DMS153 (cell line): ENCODE measurements at regions not wholly inside any gene's neighbourhood (a gene's known extent, or its start where the extent isn't known, plus 50 kb on each side); places are given as distances from the start of the nearest gene placed in this dataset.

Experiments
- DNase-seq: peaks from one replicate; lab custom pipeline; 2025; lab: John Stamatoyannopoulos, UW

GRCh38 chr5:66472010-66472409, 124.2 kb upstream of the MAST4 start:
- no peak for DNase-seq

GRCh38 chr5:66475731-66476130, 120.5 kb upstream of the MAST4 start:
- DNase-seq, result no peak

- DNase-seq, result no peak
Observed at GRCh38 chr5:66477596-66477995, 118.6 kb upstream of the MAST4 start.

- DNase-seq, result no peak
Observed at GRCh38 chr5:66494437-66494836, 101.8 kb upstream of the MAST4 start.

- no peak for DNase-seq
Observed at GRCh38 chr5:66498791-66499207, 97.4 kb upstream of the MAST4 start.

- DNase-seq, result no peak
Observed at GRCh38 chr5:66503203-66503789, 92.9 kb upstream of the MAST4 start.

GRCh38 chr5:66507106-66507505, 89.1 kb upstream of the MAST4 start:
- DNase-seq, result no peak

- DNase-seq, result no peak
Observed at GRCh38 chr5:66511491-66511890, 84.7 kb upstream of the MAST4 start.

GRCh38 chr5:66513130-66513529, 83.1 kb upstream of the MAST4 start:
- DNase-seq, result no peak

GRCh38 chr5:66515209-66515608, 81.0 kb upstream of the MAST4 start:
- DNase-seq, result no peak

GRCh38 chr5:66516550-66516949, 79.6 kb upstream of the MAST4 start:
- no peak for DNase-seq

GRCh38 chr5:66517351-66517750, 78.8 kb upstream of the MAST4 start:
- DNase-seq, result no peak

- no peak for DNase-seq
Observed at GRCh38 chr5:66518052-66518451, 78.1 kb upstream of the MAST4 start.

GRCh38 chr5:66518753-66519152, 77.4 kb upstream of the MAST4 start:
- no peak for DNase-seq

- no peak for DNase-seq
Observed at GRCh38 chr5:66519626-66520025, 76.6 kb upstream of the MAST4 start.

- no peak for DNase-seq
Observed at GRCh38 chr5:66520854-66521253, 75.3 kb upstream of the MAST4 start.

GRCh38 chr5:66527478-66528035, 68.6 kb upstream of the MAST4 start:
- DNase-seq, result no peak

- no peak for DNase-seq
Observed at GRCh38 chr5:66529182-66529581, 67.0 kb upstream of the MAST4 start.

- no peak for DNase-seq
Observed at GRCh38 chr5:66529704-66530103, 66.5 kb upstream of the MAST4 start.

GRCh38 chr5:66538126-66538525, 58.1 kb upstream of the MAST4 start:
- no peak for DNase-seq

GRCh38 chr5:66538531-66538930, 57.7 kb upstream of the MAST4 start:
- no peak for DNase-seq

GRCh38 chr5:66540078-66540477, 56.1 kb upstream of the MAST4 start:
- no peak for DNase-seq

GRCh38 chr5:66542711-66543110, 53.5 kb upstream of the MAST4 start:
- no peak for DNase-seq
